HG03354 (cell line): ENCODE measurements at regions not wholly inside any gene's neighbourhood (a gene's known extent, or its start where the extent isn't known, plus 50 kb on each side); places are given as distances from the start of the nearest gene placed in this dataset.

Source experiments
- ATAC-seq: cut with Tn5 transposase; IDR thresholded peaks from one replicate; pipeline ENCODE4 v1.9.1; 2021; ENCODE audit warnings: mild to moderate bottlenecking; ENCODE audit not compliant: unreplicated experiment, poor library complexity, severe bottlenecking

DNA sequence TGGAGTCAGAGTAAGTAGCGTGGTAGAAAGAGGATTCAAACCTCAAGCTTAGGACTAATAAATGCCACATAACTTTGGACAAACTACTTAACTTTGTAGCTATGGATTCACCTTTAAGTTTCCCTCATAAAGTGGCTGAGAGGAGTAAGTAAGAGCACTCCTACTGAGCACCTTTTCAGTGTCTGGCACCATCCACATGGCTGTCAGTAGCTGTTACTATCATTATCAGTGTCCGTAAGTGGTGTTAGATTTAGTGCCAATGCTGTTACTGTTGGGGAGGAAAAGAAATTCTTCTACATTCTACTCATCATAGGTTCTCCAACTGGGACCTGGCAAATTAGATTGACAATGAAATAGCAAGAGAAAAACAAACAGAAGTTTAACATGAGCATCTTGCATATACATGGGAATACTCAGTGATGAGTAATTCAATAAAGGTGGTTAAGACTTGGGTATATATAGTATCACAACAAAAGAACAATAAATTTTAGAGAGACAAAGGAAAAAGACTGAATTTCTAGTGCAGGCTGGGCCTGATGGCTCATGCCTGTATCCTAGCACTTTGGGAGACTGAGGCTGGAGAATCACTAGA is 165.6 kb upstream of the NBEA start:
- ATAC-seq, result no peak

DNA sequence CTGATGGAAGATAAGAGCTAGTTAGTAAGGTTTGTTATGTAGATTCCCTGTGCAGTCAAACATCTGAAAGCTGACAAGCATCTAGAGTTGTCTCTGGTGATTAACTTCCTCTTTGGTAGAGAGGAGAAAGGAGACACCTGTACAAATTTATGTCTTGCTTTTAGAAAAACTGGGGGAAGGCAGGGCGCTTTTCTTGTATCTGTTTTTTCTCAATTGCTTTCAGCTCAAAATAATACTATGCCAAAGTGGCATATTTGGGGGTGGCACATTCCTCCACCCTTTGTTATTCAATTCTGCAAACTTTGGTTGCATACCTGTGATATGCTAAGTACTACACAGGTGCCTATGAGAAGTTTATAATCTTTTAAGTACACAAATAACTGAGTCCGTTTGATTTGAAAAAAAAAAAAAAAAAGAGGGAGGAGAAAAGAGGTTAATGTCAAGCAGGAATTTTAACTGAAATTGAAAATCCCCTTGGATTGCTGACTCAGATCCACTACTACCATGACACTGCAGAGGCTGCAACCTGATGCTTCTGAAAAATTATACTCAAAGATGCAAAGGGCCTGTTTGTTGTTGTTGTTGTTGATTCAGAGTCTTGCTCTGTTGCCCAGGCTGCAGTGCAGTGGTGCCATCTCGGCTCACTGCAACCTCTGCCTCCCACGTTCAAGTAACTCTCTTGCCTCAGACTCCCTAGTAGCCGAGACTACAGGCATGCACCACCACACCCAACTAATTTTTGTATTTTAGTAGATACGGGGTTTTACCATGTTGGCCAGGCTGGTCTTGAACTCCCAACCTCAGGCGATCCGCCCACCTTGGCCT is 164.8 kb upstream of the NBEA start:
- no peak for ATAC-seq

DNA sequence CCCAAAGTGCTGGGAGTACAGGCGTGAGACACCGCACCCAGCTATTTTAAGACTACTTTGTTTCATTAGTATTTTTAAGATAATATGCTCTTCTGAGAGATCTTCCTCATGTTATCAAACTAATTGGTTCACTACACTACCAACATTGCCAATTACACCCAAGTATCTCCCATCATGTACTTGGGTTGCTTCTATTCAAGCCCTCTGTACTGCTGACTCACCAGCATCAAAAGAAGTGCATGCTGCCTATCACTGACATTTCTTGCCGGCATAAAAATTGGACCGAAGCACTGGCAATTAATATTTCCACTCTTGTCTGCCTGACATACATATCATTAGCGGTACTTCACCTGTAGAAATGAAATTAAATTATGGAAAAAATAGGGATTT is 164.2 kb upstream of the NBEA start:
- ATAC-seq, result no peak

DNA sequence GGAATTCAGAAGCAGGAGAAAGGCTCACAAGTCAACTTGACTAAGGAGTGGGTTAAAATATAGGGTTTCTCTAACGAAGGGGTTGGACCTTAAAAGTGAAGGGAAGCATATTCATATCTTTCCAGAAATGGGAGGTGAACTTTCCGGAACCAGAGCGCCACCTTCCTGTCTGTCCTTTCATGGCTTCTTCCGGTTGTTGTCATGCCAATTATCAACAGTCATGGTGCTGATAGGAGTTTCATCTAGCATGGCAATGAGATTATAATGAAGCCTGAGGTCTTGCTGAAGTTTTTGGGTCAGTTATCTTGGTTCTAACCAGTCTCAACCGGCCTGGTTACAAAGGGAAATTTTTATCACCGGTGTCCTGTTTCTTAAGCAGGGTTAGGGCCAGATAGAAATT is 162.9 kb upstream of the NBEA start:
- no peak for ATAC-seq

DNA sequence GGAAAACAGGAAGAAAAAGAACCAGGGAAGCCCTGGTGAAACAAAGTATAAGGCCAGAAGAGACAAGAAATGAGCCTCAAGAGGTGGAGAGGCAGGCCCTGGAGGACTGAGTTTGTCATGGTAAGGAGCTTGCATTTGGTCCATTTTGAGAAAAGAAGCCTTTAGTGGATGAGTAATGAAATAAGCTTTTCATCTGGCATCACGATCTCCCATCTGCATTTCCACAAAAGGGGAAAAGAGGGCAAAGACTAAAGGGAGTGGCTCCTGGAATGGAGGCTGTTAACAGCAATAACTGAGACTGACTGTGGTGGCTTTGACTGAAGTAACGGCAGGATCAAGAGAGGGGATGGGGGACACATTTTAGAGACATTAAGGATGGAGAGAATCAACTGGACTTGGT is 148.8 kb upstream of the NBEA start:
- ATAC-seq, result no peak

DNA sequence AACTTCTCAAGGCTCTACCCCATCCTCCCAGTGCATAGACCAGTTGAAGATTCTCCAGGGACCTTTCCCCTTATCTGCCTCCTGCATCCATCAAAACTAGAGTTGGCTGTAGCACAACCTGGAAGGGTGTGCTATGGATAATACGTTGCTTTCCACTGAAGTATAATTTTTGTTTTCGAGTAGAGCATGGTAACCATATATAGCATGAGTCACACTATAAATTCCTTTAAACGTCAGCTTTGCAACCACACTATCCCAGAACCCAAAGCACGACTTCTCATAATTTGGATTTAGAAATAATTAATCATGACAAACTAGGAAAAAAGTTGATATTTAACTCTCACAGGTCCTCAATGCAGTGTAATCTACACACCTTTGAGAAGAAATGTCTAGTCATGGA is 138.3 kb upstream of the NBEA start:
- ATAC-seq, result no peak

DNA sequence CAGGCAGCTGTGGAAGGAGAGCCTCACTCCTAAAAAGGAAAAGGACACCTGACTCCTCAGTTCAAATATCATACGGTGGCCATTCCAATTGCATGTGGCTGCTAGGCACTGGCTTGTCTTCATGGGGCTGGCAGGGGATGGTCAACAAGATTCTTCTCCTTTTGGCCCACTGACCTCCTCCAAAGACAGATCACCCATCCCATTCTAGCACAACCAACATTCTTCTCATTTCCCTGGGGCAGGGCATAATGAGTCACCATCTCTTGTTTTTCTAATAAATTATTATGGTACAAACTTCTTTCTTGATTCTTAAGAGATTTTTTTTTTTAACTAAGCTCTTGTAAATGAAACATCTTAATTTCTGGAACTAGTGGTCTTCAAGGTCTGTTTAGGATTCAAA is 136.7 kb upstream of the NBEA start:
- ATAC-seq, result no peak

DNA sequence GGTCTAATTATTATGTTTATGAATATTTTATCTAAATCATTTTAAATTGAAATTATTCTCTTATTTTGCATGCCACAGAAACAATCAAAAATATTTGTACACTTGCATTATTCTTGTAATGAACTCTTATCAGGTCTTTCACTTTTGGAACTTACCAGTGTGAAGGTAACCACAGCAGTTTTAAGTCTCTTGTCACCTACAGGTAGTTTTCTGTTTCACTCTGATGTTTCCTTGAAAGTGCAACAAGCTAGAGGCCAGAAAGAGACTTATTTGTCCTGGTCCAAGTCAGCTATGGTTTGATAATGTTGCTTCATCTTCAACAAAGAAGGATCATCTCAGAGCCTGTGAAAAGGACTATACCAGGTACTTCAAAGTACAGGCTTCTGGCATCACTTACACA is 133.4 kb upstream of the NBEA start:
- ATAC-seq, result no peak

DNA sequence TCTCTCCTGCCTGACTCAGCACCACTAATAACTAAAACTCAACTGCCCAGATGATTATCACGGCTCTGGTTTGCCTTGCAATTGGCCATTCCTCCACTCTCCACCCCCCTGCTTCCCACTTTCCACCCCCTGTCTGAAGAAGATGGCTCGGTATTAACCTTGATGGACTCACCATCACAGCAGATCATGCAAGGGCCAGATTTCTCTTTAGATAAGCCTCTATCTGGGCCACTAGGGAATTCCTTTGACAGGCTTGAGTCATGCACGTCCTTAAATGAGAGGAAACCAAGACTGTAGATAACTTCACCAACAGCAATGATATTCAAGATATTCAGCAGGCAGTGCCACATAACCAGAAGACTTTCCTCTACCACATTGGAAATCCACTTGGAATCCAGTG is 131.1 kb upstream of the NBEA start:
- no peak for ATAC-seq

DNA sequence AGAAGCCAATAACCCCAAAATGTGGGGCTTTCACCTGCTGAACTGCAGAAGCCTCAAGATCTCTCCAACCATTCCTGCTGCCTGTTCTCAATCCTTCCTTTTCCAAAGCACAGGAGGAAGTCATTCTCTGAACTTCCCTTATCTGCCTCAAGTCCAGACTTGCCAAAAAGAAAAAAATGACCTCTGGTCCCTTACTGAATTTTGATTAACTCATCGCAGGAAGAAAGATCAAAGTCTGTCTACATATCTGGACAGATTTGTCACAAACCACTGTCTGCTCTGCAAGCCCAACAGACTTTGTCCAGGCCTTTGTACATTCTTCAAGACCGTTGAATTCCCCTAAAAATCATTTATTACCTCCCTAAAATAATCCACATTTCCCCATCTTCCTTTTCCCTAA is 126.5 kb upstream of the NBEA start:
- no peak for ATAC-seq

DNA sequence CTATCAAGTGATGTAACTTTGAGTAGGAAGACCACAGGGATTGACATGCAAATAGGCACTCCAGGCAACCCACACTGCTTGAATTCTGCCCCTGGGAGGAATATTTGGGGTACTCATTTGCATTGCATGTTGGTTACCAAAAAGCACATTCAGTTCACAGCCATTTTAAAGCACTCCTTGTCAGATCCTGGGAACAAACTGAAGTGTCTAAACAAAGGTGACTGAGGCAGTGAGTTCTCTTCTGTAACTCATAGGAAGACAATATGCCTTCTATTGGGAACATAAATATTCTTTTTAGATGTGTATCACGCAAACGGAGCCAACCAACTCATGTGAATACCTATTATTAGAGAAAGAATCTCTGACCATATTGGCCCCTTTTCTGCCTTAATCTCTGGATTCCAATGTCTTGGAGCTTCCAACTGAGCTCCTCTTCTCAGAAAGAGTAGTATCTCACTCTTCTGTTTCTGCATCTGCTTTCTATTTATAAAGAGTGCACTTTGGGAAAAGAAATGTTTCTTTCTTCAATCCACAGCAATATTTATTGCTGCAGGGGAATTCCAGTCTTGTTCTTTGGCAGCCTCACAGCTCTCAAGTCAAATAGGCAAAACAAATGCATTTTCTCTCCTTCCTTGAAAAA is 125.7 kb upstream of the NBEA start:
- no peak for ATAC-seq

DNA sequence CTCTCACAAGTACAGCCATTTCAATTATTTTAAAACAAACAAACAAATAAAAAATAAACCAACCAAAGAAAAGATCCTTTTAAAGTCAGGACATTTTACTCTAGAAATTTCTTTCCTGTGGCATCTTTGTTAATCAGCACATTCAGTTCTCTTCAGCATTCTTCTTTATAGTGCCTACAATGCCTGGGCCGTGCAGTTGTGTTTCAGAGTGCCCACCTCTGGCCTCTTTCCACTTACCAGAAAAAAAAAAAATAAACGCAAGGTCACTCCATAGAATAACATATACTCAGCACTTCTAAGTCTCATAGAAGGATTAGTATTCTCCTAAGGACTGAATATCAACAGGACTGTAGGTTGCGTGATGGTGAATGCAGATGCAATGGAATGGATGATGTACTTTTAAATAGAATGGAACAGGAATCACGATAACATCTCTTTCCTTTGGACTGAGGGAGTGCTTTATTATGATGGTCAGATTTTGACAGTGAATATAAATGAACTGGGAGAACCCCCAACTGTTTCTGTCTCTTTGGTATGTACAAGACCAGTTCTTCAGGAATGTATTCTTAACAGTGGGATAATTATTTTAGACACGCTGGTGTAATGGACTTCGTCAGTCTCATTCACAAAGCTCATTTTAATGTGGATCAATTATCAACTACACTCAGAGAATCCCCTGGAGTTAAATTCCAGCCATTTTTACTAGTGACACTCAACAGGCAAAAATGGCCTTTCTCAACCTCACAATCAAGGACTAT is 125.0 kb upstream of the NBEA start:
- ATAC-seq, result no peak

DNA sequence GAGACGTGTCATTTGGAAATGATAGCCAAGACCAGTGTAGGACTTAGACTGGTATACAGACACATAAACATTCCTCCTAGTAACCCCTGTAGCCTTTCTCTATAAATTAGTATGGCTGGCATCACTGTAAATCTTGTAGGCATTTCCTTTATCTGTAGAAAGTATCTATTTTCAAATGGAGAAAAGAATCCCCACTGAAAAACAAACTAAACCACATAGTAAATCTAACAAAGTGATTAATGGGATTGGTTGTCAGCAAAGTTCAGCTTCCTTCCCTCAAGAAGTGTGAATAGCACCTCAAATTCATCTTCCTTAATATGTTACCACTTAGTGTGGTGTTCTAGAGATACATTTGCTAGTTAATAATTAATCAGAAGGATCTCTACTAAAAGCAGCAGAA is 119.4 kb upstream of the NBEA start:
- ATAC-seq, result no peak

DNA sequence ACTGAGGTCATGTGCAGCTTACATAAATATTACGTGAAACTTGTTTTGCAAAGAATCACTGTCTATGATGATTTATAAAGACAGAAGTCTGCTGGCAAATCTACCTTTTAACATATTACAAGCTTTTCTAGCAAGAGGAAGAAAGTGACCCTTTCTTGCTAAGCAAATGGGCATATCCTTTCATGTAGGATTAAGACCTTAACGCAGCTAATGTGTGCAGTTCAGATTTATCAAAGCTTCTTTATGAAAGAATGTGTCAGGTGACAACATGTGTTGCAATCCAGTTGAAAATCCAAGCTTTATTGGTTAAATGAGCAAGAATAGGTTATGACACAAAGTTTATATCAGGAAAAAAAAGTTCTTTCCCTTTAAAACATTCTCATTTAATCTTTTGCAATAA is 115.6 kb upstream of the NBEA start:
- ATAC-seq, result no peak

DNA sequence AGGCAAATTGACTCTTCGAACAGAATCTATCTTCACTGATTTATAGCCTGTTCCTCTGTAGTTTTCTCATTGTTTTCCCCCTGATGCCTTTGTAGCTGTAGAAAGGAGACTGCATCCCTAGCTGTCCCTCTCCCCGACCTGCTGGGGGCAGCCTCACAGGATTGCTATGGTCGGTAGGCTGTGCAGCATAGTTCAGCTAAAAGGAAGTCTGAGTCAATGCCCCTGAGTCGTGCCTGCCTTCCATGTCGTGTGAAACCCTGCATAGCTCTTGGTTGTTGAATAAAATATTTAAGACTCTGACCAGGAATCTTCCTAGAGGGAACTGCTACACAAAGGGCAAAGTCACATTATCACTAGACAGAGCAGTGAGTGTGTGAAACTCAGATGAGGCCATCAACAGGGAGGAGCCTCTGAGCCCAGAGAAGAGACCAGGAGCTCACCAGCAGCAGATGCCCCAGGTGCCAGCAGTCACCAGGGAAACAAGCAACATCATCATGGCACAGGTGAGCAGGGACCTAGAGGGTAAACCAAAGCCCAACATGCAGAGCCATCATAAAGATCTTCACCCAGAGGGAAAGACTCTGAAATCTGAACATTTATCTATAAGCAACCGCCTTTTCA is 108.4 kb upstream of the NBEA start:
- ATAC-seq, result no peak

DNA sequence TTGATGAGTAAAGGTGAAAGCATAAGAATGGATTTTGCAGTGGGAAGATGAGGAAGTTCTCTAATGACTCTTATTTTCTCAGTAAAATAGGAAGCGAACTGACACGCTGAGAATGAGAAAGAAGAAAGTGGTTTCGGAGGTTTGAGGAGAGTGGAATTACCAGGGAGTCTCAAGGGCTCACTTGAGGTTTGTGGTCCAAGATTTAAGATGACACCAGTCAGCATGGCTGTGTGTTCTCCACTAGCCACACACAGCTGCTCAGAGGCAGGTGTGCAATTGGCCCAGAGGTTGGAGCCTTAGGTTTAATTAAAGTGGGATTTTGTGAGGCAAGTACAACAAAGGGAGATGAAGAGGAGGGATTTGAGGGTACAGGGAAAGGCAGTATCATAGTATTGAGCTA is 99.6 kb upstream of the NBEA start:
- peak; percentile 50 for ATAC-seq

DNA sequence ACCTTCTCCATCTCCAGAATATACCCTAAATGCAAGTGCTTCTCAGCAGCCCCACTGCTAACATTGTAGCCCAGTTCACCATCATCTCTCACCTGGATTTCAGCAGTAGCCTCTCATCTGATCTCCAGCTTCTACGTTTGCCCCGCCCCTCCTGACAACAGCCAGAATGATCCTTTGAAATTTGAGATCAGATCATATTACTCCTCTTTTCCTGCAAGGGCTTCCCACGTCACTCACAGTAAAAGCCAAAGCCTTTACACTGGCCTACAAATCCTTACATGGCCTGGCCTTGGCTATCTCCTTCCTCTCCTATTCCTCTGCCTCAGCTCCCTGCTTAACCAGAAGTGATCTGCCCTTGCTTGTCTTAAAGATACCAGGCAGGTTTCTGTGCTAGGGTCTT is 94.3 kb upstream of the NBEA start:
- no peak for ATAC-seq

DNA sequence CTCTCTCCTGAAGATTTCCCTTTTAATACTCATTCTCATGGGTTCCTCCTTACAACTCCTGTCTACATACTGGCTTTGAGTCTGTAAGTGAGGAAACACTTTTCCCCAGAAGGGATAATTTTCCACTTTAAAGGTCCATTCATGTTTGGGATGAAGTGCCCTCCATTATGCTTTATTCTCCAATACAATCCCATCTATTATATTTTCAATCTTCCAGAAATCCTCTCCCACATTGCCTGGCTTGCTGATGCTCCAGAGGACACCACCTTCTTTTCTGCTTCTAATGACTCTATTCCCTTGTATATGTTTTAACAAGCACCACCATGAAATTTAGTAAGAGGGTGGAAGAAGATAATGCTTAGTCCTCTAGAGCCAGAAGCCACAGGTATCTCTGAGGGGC is 92.7 kb upstream of the NBEA start:
- ATAC-seq, result no peak

DNA sequence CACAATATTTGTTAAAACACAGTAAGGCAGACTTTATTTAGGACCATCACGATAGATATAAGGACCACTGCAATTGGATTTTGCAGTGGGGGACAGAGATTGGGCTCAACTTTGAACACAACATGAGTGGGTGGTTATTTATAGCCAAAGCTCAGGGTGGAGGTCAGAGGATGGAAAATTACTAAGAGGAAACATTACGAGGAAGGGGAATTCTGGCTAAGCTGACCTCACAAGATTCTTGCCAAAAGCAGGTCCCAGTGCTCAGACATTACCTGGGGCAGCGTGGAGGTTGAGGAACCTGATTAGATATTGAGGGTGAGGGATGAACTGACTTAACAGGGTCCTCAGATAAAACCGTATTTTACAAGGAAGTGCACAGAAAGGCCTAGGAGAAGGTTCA is 88.9 kb upstream of the NBEA start:
- ATAC-seq, result no peak
